Suprapubic skin (tissue), 4 donors: ENCODE measurements at regions not wholly inside any gene's neighbourhood (a gene's known extent, or its start where the extent isn't known, plus 50 kb on each side); places are given as distances from the start of the nearest gene placed in this dataset.

Source experiments
- DNase-seq, 2 donors: peaks; one replicate each; pipeline ENCODE4 v3.0.0-alpha.2; 2019; ENCODE audit warnings: low spot score in 2 of 2
- H3K27ac ChIP-seq: fragments of 200-600 bp; sonication (generic); one replicate; pipeline ENCODE4 v1.5.1; 2019
- H3K27me3 ChIP-seq: fragments of 200-600 bp; sonication (generic); one replicate; pipeline ENCODE4 v1.5.1; 2019
- H3K36me3 ChIP-seq: fragments of 200-600 bp; sonication (generic); one replicate; pipeline ENCODE4 v1.5.1; 2019
- H3K4me1 ChIP-seq: fragments of 200-600 bp; sonication (generic); one replicate; pipeline ENCODE4 v1.5.1; 2019
- H3K4me3 ChIP-seq: fragments of 200-600 bp; sonication (generic); one replicate; pipeline ENCODE4 v1.5.1; 2019; ENCODE audit warnings: mild to moderate bottlenecking
- H3K9me3 ChIP-seq: fragments of 200-600 bp; sonication (generic); one replicate; pipeline ENCODE4 v1.5.1; 2019
- EP300 ChIP-seq: sonication (generic); formaldehyde crosslinking; IDR thresholded peaks from one replicate; pipeline ENCODE4 v1.6.1; 2017; ENCODE audit warnings: antibody characterized with exemption
- POLR2A ChIP-seq, 2 donors: fragments of 450-650 bp; IDR thresholded peaks; one replicate each; pipeline ENCODE4 v1.6.1; 2017; ENCODE audit warnings: antibody characterized with exemption in 2 of 2, mild to moderate bottlenecking in 2 of 2, moderate library complexity in 2 of 2
- POLR2AphosphoS5 ChIP-seq, 3 donors: sonication (generic); formaldehyde crosslinking; IDR thresholded peaks; one replicate each; pipeline ENCODE4 v1.6.1; 2017; ENCODE audit warnings: antibody characterized with exemption in 3 of 3
- WGBS: methylation state at CpG from one replicate; pipeline ENCODE4 v1.1.5; 2018; 5-methylcytosine and 5-hydroxymethylcytosine counted together
- TF ChIP-seq, protein P1 (sequence below), 2 donors: fragments of 200-600 bp in 1 of 2; fragments of 450-650 bp in 1 of 2; sonication (generic) in 1 of 2; IDR thresholded peaks; one replicate each; pipeline ENCODE4 v1.5.1; 2016 to 2019; ENCODE audit warnings: antibody characterized with exemption in 2 of 2, mild to moderate bottlenecking in 1 of 2, moderate library complexity in 1 of 2

- no peak overlapping the region for H3K27ac ChIP-seq
- no peaks in the 10 kb centered on the region for H3K36me3 ChIP-seq
- no peaks in the 10 kb centered on the region for H3K4me1 ChIP-seq
- DNase-seq = no peak
- no peak for TF ChIP-seq EP300
- TF ChIP-seq, protein P1, sequence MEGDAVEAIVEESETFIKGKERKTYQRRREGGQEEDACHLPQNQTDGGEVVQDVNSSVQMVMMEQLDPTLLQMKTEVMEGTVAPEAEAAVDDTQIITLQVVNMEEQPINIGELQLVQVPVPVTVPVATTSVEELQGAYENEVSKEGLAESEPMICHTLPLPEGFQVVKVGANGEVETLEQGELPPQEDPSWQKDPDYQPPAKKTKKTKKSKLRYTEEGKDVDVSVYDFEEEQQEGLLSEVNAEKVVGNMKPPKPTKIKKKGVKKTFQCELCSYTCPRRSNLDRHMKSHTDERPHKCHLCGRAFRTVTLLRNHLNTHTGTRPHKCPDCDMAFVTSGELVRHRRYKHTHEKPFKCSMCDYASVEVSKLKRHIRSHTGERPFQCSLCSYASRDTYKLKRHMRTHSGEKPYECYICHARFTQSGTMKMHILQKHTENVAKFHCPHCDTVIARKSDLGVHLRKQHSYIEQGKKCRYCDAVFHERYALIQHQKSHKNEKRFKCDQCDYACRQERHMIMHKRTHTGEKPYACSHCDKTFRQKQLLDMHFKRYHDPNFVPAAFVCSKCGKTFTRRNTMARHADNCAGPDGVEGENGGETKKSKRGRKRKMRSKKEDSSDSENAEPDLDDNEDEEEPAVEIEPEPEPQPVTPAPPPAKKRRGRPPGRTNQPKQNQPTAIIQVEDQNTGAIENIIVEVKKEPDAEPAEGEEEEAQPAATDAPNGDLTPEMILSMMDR (IDR thresholded peaks at IDR 0.05) = no peak
- TF ChIP-seq POLR2AphosphoS5 (IDR thresholded peaks at IDR 0.05) = no peak
- no peak for TF ChIP-seq POLR2A (IDR thresholded peaks at IDR 0.05)
- H3K27me3 ChIP-seq = no peaks in the 10 kb centered on the region
- no peaks in the 10 kb centered on the region for H3K9me3 ChIP-seq
- 86% methylated on average over 1 of the region's 1 CpG for WGBS
- H3K4me3 ChIP-seq = no peak overlapping the region
Measured at GRCh38 chrX:100478714-100479306, 68.7 kb upstream of the PCDH19 start.

GRCh38 chrX:100477958-100478357 is 67.9 kb upstream of the PCDH19 start:
- no peak overlapping the region for H3K4me3 ChIP-seq
- WGBS = 24% methylated on average over 4 of the region's 4 CpGs
- no peaks in the 10 kb centered on the region for H3K9me3 ChIP-seq
- no peak for DNase-seq
- TF ChIP-seq POLR2A (IDR thresholded peaks at IDR 0.05) (no peak), EP300 (no peak), POLR2AphosphoS5 (IDR thresholded peaks at IDR 0.05) (no peak)
- TF ChIP-seq, protein P1 (IDR thresholded peaks at IDR 0.05) = no peak
- H3K36me3 ChIP-seq = no peaks in the 10 kb centered on the region
- no peaks in the 10 kb centered on the region for H3K27me3 ChIP-seq
- H3K27ac ChIP-seq = no peak overlapping the region
- no peaks in the 10 kb centered on the region for H3K4me1 ChIP-seq

- Histone ChIP-seq H3K4me1 (no peaks in the 10 kb centered on the region), H3K27ac (no peak overlapping the region), H3K9me3 (no peaks in the 10 kb centered on the region), H3K27me3 (no peaks in the 10 kb centered on the region), H3K36me3 (no peaks in the 10 kb centered on the region), H3K4me3 (no peak overlapping the region)
- no peak for TF ChIP-seq POLR2AphosphoS5 (IDR thresholded peaks at IDR 0.05)
- TF ChIP-seq POLR2A (IDR thresholded peaks at IDR 0.05) = no peak
- TF ChIP-seq, protein P1 (IDR thresholded peaks at IDR 0.05) = no peak
- TF ChIP-seq EP300 = no peak
- 53% methylated on average over 2 of the region's 2 CpGs for WGBS
- DNase-seq = no peak
Measured at GRCh38 chrX:100477467-100477866, 67.4 kb upstream of the PCDH19 start.
